GM10266 (cell line): ENCODE measurements at regions not wholly inside any gene's neighbourhood (a gene's known extent, or its start where the extent isn't known, plus 50 kb on each side); places are given as distances from the start of the nearest gene placed in this dataset.

Source experiments
- DNase-seq: peaks from one replicate; pipeline ENCODE4 v3.0.0; 2012; ENCODE audit errors: extremely low spot score
- TF ChIP-seq, protein P1 (sequence below): IDR thresholded peaks from 2 replicates; pipeline ENCODE4 v1.5.1; 2012; ENCODE audit warnings: mild to moderate bottlenecking, low read depth; ENCODE audit not compliant: control insufficient read depth, insufficient read depth; ENCODE audit errors: missing control alignments

DNA sequence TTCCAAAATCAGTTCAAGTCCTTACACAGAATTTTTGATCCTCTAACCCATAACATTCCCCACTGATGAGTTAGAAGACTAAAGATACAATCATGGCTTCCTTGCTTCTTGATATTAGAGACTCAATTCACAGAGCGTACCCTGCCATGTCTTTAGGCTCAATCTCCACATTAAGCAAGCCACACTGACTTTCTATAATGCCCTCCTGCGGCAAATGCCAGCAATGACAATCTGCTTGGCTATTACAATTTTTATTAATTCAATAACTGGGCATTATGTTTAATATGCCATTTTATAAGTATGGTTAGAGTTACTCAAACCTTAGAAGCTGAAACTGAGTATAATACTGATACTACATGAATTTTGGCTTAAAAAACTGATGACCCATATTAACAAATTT, 479.7 kb upstream of the NR2F2 start:
- TF ChIP-seq, protein P1, sequence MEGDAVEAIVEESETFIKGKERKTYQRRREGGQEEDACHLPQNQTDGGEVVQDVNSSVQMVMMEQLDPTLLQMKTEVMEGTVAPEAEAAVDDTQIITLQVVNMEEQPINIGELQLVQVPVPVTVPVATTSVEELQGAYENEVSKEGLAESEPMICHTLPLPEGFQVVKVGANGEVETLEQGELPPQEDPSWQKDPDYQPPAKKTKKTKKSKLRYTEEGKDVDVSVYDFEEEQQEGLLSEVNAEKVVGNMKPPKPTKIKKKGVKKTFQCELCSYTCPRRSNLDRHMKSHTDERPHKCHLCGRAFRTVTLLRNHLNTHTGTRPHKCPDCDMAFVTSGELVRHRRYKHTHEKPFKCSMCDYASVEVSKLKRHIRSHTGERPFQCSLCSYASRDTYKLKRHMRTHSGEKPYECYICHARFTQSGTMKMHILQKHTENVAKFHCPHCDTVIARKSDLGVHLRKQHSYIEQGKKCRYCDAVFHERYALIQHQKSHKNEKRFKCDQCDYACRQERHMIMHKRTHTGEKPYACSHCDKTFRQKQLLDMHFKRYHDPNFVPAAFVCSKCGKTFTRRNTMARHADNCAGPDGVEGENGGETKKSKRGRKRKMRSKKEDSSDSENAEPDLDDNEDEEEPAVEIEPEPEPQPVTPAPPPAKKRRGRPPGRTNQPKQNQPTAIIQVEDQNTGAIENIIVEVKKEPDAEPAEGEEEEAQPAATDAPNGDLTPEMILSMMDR, result no peak
- no peak for DNase-seq

DNA sequence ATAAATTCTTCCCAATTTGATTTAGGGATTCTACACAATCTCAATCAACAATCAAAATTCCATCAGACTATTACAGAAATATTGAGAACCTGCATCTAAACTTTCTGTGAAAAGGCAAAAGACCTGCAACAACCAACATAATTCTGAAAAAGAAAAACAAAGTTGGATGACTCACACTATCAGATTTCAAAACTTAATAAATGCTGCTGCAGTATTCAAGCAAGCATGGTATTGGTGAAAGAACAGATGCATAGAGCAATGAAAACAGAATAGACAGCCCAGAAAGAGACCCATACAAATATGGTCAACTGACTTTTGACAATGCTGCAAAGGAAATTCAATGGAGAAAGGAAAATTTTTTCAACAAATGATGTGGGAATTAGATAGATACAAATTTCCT, 477.1 kb upstream of the NR2F2 start:
- TF ChIP-seq, protein P1, result no peak
- DNase-seq, result no peak

DNA sequence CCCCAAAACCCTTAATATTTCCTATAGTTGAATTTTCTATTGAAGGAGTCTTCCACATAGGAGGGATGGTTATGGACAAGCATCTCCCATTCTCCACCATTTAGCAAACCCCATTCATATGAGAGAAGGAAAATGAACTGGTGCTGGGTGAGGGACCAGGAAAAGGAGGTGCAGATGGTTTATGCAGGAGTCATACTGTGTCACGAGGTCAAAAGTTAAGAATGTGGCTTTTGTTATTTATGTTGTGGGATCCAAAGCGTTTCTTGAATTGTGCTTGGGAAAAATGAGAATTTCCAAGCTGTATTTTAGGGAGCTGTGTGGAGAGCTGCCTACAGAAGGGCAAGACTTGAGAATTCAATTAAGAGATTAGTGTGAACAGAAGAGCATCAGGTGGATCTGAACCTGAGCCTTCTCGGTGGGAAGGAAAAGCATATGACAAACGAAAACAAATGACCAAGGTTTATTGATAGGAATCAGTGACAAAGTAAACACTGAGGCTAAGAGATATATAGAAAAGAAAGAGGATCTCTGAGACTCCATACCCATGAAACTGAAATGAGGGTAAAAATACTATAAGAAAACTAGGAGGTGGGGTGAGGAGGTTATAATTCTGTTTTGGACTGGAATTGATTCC, 473.3 kb upstream of the NR2F2 start:
- TF ChIP-seq, protein P1, result no peak

DNA sequence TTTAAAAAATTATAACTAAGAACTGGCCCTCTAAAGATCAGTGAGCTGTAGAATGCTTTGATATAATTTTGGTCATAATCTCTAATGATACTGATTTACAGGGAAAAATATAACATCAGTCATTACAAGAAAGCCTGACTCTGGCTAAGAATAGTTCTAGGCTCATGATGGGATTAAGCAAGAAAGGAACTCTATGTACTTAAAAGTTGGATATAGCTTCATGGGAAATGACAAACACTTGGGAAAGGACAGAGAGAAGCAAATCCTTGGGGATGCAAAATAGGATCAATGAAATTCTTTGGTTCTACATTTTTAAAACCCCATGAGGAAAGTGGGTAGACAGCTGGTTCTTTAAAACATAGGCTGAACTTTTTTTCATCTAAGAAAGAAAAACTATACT, 472.7 kb upstream of the NR2F2 start:
- no peak for DNase-seq
- TF ChIP-seq, protein P1, result no peak

More for the DNA sequence above, 473.3 kb upstream of the NR2F2 start:
- no peak for DNase-seq

DNA sequence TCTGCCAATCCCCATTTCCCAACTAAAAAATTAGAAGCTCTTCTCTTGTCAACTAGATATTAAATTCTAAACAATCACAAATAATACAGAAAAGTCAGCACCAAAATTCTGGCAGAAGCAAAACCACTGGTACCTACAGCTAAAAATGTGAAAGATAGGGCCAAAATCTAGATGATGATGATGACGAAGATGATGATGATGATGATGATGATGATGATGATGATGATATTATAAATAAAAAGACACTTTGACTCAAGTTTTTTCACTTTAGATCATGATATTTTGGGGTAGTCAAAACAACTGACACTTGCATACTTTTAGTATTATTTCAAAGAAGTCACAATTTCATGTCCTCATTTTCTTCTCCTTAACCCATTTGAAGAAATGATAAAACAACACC, 470.1 kb upstream of the NR2F2 start:
- DNase-seq, result no peak
- TF ChIP-seq, protein P1, result no peak

DNA sequence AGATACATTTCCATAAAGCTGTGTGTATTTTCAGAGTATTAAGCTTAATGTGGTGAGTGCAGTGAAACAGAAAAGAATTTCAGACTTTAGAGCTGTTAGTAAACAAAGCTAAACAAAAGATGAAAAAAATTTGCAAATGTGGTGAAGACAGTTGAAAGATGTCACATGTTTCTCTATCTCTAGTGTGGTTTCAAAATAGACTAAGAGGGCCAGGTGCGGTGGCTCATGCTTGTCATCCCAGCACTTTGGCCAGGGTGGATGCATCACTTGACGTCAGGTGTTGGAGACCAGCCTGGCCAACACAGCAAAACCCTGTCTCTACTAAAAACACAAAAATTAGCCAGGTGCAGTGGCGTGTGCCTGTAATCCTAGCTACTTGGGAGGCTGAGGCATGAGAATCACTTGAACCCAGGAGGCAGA, 466.0 kb upstream of the NR2F2 start:
- TF ChIP-seq, protein P1, result no peak
- no peak for DNase-seq

DNA sequence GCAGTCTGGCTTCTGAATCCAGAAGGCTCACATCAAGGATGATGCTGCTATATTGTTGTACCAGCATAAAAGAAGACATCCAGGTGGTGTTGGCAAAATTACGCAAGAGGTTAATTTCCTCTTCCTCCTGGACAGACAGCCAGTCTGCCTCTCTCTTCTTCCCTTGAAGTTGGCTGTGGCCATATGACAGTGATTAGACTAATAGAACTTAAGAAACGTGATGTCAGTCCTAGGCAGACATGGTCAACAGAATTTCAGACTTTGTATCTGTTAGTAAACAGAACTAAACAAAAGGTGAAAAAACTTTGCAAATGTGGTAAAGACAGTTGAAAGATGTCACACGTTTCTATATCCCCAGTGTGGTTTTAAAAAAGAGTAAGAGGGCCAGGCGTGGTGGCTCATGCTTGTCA, 465.2 kb upstream of the NR2F2 start:
- no peak for DNase-seq
- TF ChIP-seq, protein P1, result no peak
